ENCODE measurements at regions not wholly inside any gene's neighbourhood (a gene's known extent, or its start where the extent isn't known, plus 50 kb on each side); places are given as distances from the start of the nearest gene placed in this dataset.

- H3K4me3 ChIP-seq (ENCODE audit: low read depth, low read length) = no peak overlapping the region
- DNase-seq (ENCODE audit: low read depth) = no peak
- TF ChIP-seq POLR2A (IDR thresholded peaks at IDR 0.05; ENCODE audit: extremely low read depth, insufficient read length) (no peak), MAX (IDR thresholded peaks at IDR 0.05; ENCODE audit: low read depth, low read length) (no peak), MYC (IDR thresholded peaks at IDR 0.05; ENCODE audit: low read depth, low read length) (no peak), CTCF (IDR thresholded peaks at IDR 0.05; ENCODE audit: low read depth, low read length) (no peak)
Observed at GRCh38 chr12:77572371-77572770, 258.3 kb upstream of the NAV3 start.

- H3K4me3 ChIP-seq (ENCODE audit: low read depth, low read length) = no peak overlapping the region
- no peak for DNase-seq (ENCODE audit: low read depth)
- no peak for TF ChIP-seq POLR2A (IDR thresholded peaks at IDR 0.05; ENCODE audit: extremely low read depth, insufficient read length)
- no peak for TF ChIP-seq MYC (IDR thresholded peaks at IDR 0.05; ENCODE audit: low read depth, low read length)
- TF ChIP-seq MAX (IDR thresholded peaks at IDR 0.05; ENCODE audit: low read depth, low read length) = no peak
- no peak for TF ChIP-seq CTCF (IDR thresholded peaks at IDR 0.05; ENCODE audit: low read depth, low read length)
Observed at GRCh38 chr12:77571768-77572167, 258.9 kb upstream of the NAV3 start.

GRCh38 chr12:77571127-77571526 is 259.6 kb upstream of the NAV3 start:
- DNase-seq (ENCODE audit: low read depth) = no peak
- H3K4me3 ChIP-seq (ENCODE audit: low read depth, low read length) = no peak overlapping the region
- no peak for TF ChIP-seq CTCF (IDR thresholded peaks at IDR 0.05; ENCODE audit: low read depth, low read length)
- TF ChIP-seq MAX (IDR thresholded peaks at IDR 0.05; ENCODE audit: low read depth, low read length) = no peak
- TF ChIP-seq MYC (IDR thresholded peaks at IDR 0.05; ENCODE audit: low read depth, low read length) = no peak
- no peak for TF ChIP-seq POLR2A (IDR thresholded peaks at IDR 0.05; ENCODE audit: extremely low read depth, insufficient read length)

GRCh38 chr12:77569876-77570275 is 260.8 kb upstream of the NAV3 start:
- no peak for TF ChIP-seq MAX (IDR thresholded peaks at IDR 0.05; ENCODE audit: low read depth, low read length)
- TF ChIP-seq CTCF (IDR thresholded peaks at IDR 0.05; ENCODE audit: low read depth, low read length) = no peak
- no peak for TF ChIP-seq MYC (IDR thresholded peaks at IDR 0.05; ENCODE audit: low read depth, low read length)
- TF ChIP-seq POLR2A (IDR thresholded peaks at IDR 0.05; ENCODE audit: extremely low read depth, insufficient read length) = no peak
- no peak overlapping the region for H3K4me3 ChIP-seq (ENCODE audit: low read depth, low read length)
- no peak for DNase-seq (ENCODE audit: low read depth)

GRCh38 chr12:77560714-77561113 is 270.0 kb upstream of the NAV3 start:
- no peak for DNase-seq (ENCODE audit: low read depth)
- no peak for TF ChIP-seq POLR2A (IDR thresholded peaks at IDR 0.05; ENCODE audit: extremely low read depth, insufficient read length)
- TF ChIP-seq CTCF (IDR thresholded peaks at IDR 0.05; ENCODE audit: low read depth, low read length) = no peak
- no peak for TF ChIP-seq MAX (IDR thresholded peaks at IDR 0.05; ENCODE audit: low read depth, low read length)
- TF ChIP-seq MYC (IDR thresholded peaks at IDR 0.05; ENCODE audit: low read depth, low read length) = no peak
- no peak overlapping the region for H3K4me3 ChIP-seq (ENCODE audit: low read depth, low read length)
